Right ventricle myocardium superior (tissue), 1 donor: ENCODE measurements at regions not wholly inside any gene's neighbourhood (a gene's known extent, or its start where the extent isn't known, plus 50 kb on each side); places are given as distances from the start of the nearest gene placed in this dataset.
A peak's percentile ranks its signal among the peaks of the same experiment; 100 is the strongest.
"Not testable (repeated sequence)": the region's sequence is repeated elsewhere in the genome, so short reads cannot be mapped to it uniquely, and the experiment has no call there.

ENCODE experiments used
- ATAC-seq: fragments of 200-7000 bp; cut with Tn5 transposase; one replicate; pipeline ENCODE4 v1.9.1; 2020; ENCODE audit warnings: mild to moderate bottlenecking; ENCODE audit not compliant: poor library complexity
- DNase-seq: peaks from one replicate; pipeline ENCODE4 v3.0.0-alpha.2; 2020
- intact Hi-C: fragments of 100-400 bp; cut with DNase I; formaldehyde crosslinking; loops from one replicate; pipeline ENCODE4 v1.11.2; 2022
- donor health status: DM: no; HTN: yes; CAD: no; lungs with severe emphysema.

GRCh38 chr16:8173111-8173644 lies 417.1 kb downstream of the TMEM114 start:
- DNase-seq (peak; percentile 54), ATAC-seq (peak; percentile 63)
- intact Hi-C loops = loop anchor here (5.0 kb wide), 1 partner anchor 1146 kb away; no protein-coding TSS in a partner anchor

DNA sequence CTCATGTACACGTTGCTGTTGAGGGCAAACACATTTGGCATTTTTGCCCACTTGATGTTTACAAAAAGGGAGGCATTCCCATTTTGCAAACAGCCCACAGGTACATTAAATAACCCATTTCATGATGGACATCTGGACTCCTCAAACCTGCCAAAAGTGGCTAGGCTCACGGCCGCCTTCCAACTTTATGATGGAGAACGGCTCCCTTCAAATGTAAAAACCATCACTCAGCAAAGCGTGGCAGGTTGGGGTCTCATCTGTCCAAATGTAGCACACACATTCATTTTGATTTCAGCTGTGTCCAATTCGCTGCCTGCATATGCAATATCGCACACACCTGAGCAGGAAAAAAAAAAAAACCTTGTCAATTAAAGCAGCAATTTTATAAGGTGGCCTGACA lies 417.8 kb downstream of the TMEM114 start:
- no peak for ATAC-seq
- intact Hi-C loops = loop anchor here (5.0 kb wide), 1 partner anchor 1145 kb away; no protein-coding TSS in a partner anchor
- DNase-seq = no peak

GRCh38 chr16:8168016-8168415 lies 422.3 kb downstream of the TMEM114 start:
- no peak for DNase-seq
- no peak for ATAC-seq
- intact Hi-C loops = no loop called here

GRCh38 chr16:8167436-8167835 lies 422.9 kb downstream of the TMEM114 start:
- ATAC-seq = no peak
- DNase-seq = no peak
- intact Hi-C loops = no loop called here

GRCh38 chr16:8158051-8158450 lies 432.3 kb downstream of the TMEM114 start:
- DNase-seq = no peak
- no peak for ATAC-seq
- intact Hi-C loops = no loop called here

DNA sequence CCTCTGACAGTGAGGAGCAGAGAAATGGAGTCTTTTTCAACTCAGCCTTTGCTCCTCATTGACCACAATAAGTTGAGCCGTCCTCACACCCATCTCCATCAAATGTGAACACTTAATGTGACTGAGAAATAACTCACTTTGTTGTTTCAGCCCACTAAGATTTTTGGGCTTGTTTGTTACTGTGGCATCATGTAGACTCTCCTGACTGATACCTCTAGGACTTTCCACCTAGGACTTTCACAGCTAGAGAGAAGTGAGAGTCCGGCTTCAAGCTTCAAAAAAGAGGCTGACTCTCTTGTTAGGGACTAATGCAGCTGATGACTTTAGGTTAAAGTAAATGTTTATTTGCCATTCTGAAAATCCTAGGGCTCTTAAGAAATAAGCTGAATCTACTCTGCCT lies 435.0 kb downstream of the TMEM114 start:
- ATAC-seq (no peak), DNase-seq (no peak)
- intact Hi-C loops = no loop called here

DNA sequence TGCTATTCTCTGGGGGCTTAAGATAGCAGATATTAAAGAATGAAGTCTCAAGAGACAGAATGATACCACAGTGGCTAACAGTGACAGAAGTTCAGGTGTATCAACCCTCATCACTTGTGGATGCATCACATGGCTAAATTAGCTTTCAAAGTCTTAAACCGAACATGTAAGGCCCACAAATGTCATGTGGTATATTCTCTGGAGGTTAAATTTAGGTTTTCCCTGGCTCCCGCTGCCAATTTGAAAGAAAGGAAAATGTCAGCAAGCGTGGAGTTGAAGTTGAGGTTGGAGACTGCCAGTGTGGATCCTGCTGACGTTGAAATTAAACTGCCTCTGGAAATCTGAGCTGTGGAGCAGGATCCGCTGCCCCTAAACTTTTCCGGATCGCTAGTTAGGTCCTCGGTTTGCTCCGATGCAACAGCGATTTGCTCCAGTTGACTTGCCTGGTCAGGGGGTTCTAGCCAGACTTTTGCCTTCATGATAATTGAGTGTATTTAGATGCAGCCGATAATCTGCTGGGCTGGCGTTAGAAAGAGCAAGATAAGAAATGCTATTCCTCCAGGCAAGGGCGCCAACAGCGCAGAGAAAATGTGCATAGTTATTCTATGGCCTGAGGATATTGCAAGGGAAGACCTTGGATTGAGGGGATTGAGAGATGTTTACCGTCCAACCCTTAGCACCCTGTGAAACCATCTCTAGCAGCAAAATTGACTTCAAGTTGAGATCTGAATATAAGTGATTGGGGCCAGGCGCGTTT lies 443.9 kb downstream of the TMEM114 start:
- ATAC-seq (no peak), DNase-seq (no peak)
- intact Hi-C loops = no loop called here

DNA sequence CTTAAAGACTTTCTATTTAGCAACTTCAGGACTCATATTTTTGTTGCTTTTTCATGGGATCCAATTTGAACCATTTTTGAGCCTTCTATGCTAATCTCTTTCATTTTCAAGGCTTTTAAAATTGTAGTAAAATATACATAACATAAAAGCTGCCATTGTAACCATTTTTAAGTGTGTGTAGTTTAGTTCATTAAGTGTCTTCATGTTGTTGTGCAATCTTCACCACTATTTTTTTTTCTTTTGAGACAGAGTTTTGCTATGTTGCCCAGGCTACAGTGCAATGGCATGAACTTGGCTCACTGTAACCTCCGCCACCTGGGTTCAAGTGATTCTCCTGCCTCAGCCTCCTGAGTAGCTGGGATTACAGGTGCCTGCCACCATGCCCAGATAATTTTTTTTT lies 451.6 kb downstream of the TMEM114 start:
- intact Hi-C loops = no loop called here
- no peak for ATAC-seq
- DNase-seq = no peak

- intact Hi-C loops = no loop called here
- ATAC-seq (no peak), DNase-seq (no peak)
These were observed 452.7 kb downstream of the TMEM114 start for GRCh38 chr16:8137606-8138005.

- ATAC-seq (no peak), DNase-seq (no peak)
- intact Hi-C loops = no loop called here
These were observed 460.1 kb downstream of the TMEM114 start for GRCh38 chr16:8130197-8130596.

DNA sequence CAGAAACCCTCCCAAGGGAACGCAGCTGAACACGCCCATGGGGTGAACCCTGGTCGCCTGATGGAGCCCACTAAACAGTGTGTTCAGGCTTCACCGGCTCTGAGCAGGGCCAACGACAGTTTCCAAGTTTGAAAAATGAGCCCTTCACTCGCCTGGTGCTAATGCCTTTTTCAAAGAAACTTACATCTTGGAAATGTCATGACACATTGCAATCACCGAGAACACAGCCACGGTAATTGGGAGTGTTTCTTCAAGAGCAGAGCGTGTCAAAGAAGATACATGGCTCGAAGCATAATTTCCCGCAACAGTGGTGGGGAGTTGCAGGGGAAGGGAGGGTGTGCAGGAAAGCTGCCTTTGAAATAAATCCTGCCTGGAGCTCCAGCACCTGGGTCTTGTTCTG lies 463.2 kb downstream of the TMEM114 start:
- DNase-seq = no peak
- ATAC-seq = no peak
- intact Hi-C loops = no loop called here

DNA sequence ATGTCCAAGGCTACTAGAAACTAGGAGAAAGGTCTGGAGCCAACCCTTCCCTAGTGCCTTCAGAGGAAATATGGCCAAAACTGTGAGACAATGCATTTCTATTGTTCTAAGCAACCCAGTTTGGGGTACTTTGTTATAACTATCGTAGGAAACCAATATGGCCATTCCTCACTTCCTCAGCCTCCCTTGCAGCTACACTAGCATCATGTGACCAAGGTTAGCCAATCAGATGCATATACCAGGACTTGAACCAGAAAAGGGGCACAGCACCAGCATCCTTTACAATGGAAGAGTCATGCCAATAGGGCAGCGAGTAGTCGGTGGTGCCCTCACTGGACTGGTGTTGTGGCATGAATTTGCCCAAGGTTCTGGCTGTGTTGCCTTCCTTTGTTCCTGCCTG lies 464.0 kb downstream of the TMEM114 start:
- intact Hi-C loops = no loop called here
- DNase-seq (no peak), ATAC-seq (no peak)

DNA sequence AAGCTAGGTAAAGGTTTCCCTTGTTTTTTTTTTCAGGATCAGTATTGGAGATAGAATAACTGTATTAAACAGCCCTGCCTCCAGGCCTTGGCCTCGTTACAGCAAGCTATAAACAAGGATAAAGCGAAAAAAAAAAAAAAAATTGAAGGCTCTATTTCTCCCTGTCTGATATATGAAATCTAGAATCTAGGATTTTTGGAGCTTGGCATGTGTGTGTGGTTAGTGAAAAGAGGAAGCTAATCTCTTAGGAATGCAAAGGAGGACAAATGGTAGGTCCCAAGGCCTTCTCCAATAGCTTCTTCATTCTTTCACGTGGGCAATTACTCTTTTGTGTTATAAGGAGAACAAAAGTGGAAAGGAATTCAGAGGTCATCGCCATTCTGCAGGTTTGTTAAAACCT lies 470.3 kb downstream of the TMEM114 start:
- DNase-seq (no peak), ATAC-seq (no peak)
- intact Hi-C loops = no loop called here

- no peak for ATAC-seq
- intact Hi-C loops = no loop called here
- DNase-seq = no peak
These were observed 474.5 kb downstream of the TMEM114 start for GRCh38 chr16:8115814-8116213.

DNA sequence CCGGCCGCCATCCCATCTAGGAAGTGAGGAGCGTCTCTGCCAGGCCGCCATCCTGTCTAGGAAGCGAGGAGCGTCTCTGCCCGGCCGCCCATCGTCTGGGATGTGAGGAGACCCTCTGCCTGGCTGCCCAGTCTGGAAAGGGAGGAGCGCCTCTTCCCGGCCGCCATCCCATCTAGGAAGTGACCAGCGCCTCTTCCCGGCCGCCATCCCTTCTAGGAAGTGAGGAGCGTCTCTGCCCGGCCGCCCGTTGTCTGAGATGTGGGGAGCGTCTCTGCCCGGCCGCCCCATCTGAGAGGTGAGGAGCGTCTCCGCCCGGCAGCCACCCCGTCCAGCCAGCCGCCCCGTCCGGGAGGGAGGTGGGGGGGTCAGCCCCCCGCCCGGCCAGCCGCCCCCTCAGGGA lies 475.4 kb downstream of the TMEM114 start:
- intact Hi-C loops, ATAC-seq, DNase-seq: not testable (repeated sequence)

DNA sequence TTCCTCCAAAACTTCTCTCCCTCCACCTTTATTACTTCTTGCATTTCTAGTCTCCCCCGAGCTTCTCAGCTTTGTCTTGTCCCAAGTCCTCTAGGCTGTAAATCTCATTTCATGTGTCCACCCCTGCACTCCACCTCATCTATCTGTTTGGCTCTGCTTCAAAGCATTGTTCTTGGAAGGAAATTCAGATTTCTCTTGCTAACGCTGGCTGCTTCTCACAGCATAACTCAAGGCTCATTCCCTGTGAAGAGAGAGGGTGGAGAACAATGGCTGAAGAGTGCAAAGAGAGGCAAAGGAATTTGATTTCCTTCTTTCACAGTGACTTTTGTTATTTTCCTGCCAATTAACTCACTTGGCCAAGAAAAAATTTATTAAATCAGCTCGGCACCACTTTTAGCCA lies 476.5 kb downstream of the TMEM114 start:
- ATAC-seq (no peak), DNase-seq (no peak)
- intact Hi-C loops = no loop called here

- DNase-seq = no peak
- no peak for ATAC-seq
- intact Hi-C loops = no loop called here
These were observed 479.5 kb downstream of the TMEM114 start for GRCh38 chr16:8110572-8111514.

- intact Hi-C loops = no loop called here
- no peak for ATAC-seq
These were observed 480.6 kb downstream of the TMEM114 start for GRCh38 chr16:8109510-8110369.

More at GRCh38 chr16:8109510-8110369, 480.6 kb downstream of the TMEM114 start:
- DNase-seq = no peak
